BE2C (cell line): ENCODE measurements at regions not wholly inside any gene's neighbourhood (a gene's known extent, or its start where the extent isn't known, plus 50 kb on each side); places are given as distances from the start of the nearest gene placed in this dataset.

Experiments
- DNase-seq: peaks from one replicate; pipeline ENCODE4 v3.0.0-alpha.2; 2020
- H3K27me3 ChIP-seq: fragments of 250-450 bp; sonication (Bioruptor Pico); 2 replicates; pipeline ENCODE4 v1.5.1; 2020; ENCODE audit warnings: mild to moderate bottlenecking
- H3K36me3 ChIP-seq: fragments of 250-450 bp; sonication (Bioruptor Pico); 2 replicates; pipeline ENCODE4 v1.5.1; 2020; ENCODE audit warnings: mild to moderate bottlenecking
- H3K4me1 ChIP-seq: fragments of 250-450 bp; sonication (Bioruptor Pico); 2 replicates; pipeline ENCODE4 v1.5.1; 2020
- H3K4me3 ChIP-seq: 2 replicates; pipeline ENCODE4 v1.5.1; 2011; ENCODE audit warnings: low read depth, low read length
- H3K9me3 ChIP-seq: fragments of 250-450 bp; sonication (Bioruptor Pico); 2 replicates; pipeline ENCODE4 v1.5.1; 2020
- CTCF ChIP-seq: IDR thresholded peaks from 2 replicates; pipeline ENCODE4 v1.5.1; 2012; ENCODE audit warnings: mild to moderate bottlenecking, low read depth, low read length

- Histone ChIP-seq H3K4me1 (no peaks in the 10 kb centered on the region), H3K27me3 (no peaks in the 10 kb centered on the region), H3K9me3 (no peaks in the 10 kb centered on the region), H3K36me3 (no peaks in the 10 kb centered on the region), H3K4me3 (no peak overlapping the region)
- no peak for TF ChIP-seq CTCF
- no peak for DNase-seq
These were observed 238.4 kb downstream of the IRF8 start for GRCh38 chr16:86137359-86137758.

GRCh38 chr16:86138121-86139085 is 239.4 kb downstream of the IRF8 start:
- H3K27me3 ChIP-seq: no peaks in the 10 kb centered on the region
- H3K36me3 ChIP-seq: no peaks in the 10 kb centered on the region
- no peaks in the 10 kb centered on the region for H3K4me1 ChIP-seq
- no peak for TF ChIP-seq CTCF
- H3K4me3 ChIP-seq: no peak overlapping the region
- DNase-seq: no peak
- no peaks in the 10 kb centered on the region for H3K9me3 ChIP-seq

- Histone ChIP-seq H3K4me3 (no peak overlapping the region), H3K9me3 (no peaks in the 10 kb centered on the region), H3K4me1 (no peaks in the 10 kb centered on the region), H3K36me3 (no peaks in the 10 kb centered on the region), H3K27me3 (no peaks in the 10 kb centered on the region)
- DNase-seq: no peak
- TF ChIP-seq CTCF: no peak
These were observed 243.9 kb downstream of the IRF8 start for GRCh38 chr16:86142801-86143236.

- no peak for DNase-seq
- H3K36me3 ChIP-seq: no peaks in the 10 kb centered on the region
- H3K4me1 ChIP-seq: no peaks in the 10 kb centered on the region
- H3K4me3 ChIP-seq: no peak overlapping the region
- H3K9me3 ChIP-seq: no peaks in the 10 kb centered on the region
- TF ChIP-seq CTCF: no peak
- no peaks in the 10 kb centered on the region for H3K27me3 ChIP-seq
These were observed 244.7 kb downstream of the IRF8 start for GRCh38 chr16:86143666-86144065.

- no peak for TF ChIP-seq CTCF
- Histone ChIP-seq H3K36me3 (no peaks in the 10 kb centered on the region), H3K9me3 (no peaks in the 10 kb centered on the region), H3K27me3 (no peaks in the 10 kb centered on the region), H3K4me1 (no peaks in the 10 kb centered on the region), H3K4me3 (no peak overlapping the region)
- DNase-seq: no peak
These were observed 246.7 kb downstream of the IRF8 start for GRCh38 chr16:86145669-86146068.

- peaks cover 5% of the 10 kb centered on the region; the same call in 1 of the 2 replicates for H3K27me3 ChIP-seq
These were observed 251.8 kb downstream of the IRF8 start for GRCh38 chr16:86150641-86151238.

More at GRCh38 chr16:86150641-86151238, 251.8 kb downstream of the IRF8 start:
- no peaks in the 10 kb centered on the region for H3K36me3 ChIP-seq
- no peaks in the 10 kb centered on the region for H3K9me3 ChIP-seq
- H3K4me1 ChIP-seq: no peaks in the 10 kb centered on the region
- TF ChIP-seq CTCF: no peak
- H3K4me3 ChIP-seq: no peak overlapping the region
- no peak for DNase-seq
